Sigmoid colon (tissue), 4 donors: ENCODE measurements at regions not wholly inside any gene's neighbourhood (a gene's known extent, or its start where the extent isn't known, plus 50 kb on each side); places are given as distances from the start of the nearest gene placed in this dataset.

Source experiments
- CTCF ChIP-seq, 4 experiments: fragments of 450-650 bp in 3 of 4; fragments of 200-600 bp in 1 of 4; IDR thresholded peaks; one replicate each; pipeline ENCODE4 v1.5.1; 2016 to 2019; ENCODE audit warnings: antibody characterized with exemption in 4 of 4, mild to moderate bottlenecking in 3 of 4, moderate library complexity in 2 of 4
- POLR2A ChIP-seq, 2 donors: fragments of 450-650 bp; IDR thresholded peaks; one replicate each; pipeline ENCODE4 v1.6.1; 2016; ENCODE audit warnings: antibody characterized with exemption in 2 of 2, mild to moderate bottlenecking in 2 of 2, moderate library complexity in 2 of 2
- POLR2AphosphoS5 ChIP-seq, 4 donors: sonication (generic); formaldehyde crosslinking; IDR thresholded peaks; one replicate each; pipeline ENCODE4 v1.6.1; 2017; ENCODE audit warnings: antibody characterized with exemption in 4 of 4

- no peak for TF ChIP-seq POLR2A (IDR thresholded peaks at IDR 0.05)
- TF ChIP-seq POLR2AphosphoS5 (IDR thresholded peaks at IDR 0.05), result peak in 1 of 4 donors; percentile 37
- no peak for TF ChIP-seq CTCF (IDR thresholded peaks at IDR 0.05)
Measured at GRCh38 chr5:74543162-74543995, 97.1 kb downstream of the ENC1 start.
